SK-N-SH (cell line): ENCODE measurements at regions not wholly inside any gene's neighbourhood (a gene's known extent, or its start where the extent isn't known, plus 50 kb on each side); places are given as distances from the start of the nearest gene placed in this dataset.
A peak's percentile ranks its signal among the peaks of the same experiment; 100 is the strongest.

Experiments used
- CTCF ChIA-PET: fragments of 300-600, 350-600 bp; formaldehyde crosslinking; extraction: SDS; loops from one replicate; lab custom pipeline; 2021; lab: Yijun Ruan, JAX
- POLR2A ChIA-PET: fragments of 350-600 bp; sonication (Branson Sonifier 250); formaldehyde crosslinking; extraction: SDS; loops from one replicate; lab custom pipeline; 2020; ENCODE audit warnings: antibody characterized with exemption, inconsistent platforms; lab: Yijun Ruan, JAX
- DNase-seq: peaks from one replicate; pipeline ENCODE4 v3.0.0; 2012
- H2AFZ ChIP-seq: fragments of 200-600 bp; sonication (generic); 2 replicates; pipeline ENCODE4 v1.8.1; 2016; ENCODE audit warnings: antibody characterized with exemption, mild to moderate bottlenecking, low read depth
- H3F3A ChIP-seq: fragments of 200-600 bp; sonication (generic); replicated peaks from 2 replicates; pipeline ENCODE3; 2016; ENCODE audit warnings: antibody characterized with exemption, mild to moderate bottlenecking; ENCODE audit not compliant: insufficient read depth
- H3K27ac ChIP-seq, 2 experiments: fragments of 200-500 bp in 1 of 2; fragments of 200-600 bp in 1 of 2; sonication (Bioruptor generic) in 1 of 2; sonication (generic), shearing (Covaris generic) in 1 of 2; 2 replicates each; pipeline versions ENCODE4 v1.5.1 to v1.6.1; 2014 to 2016; ENCODE audit warnings: low read depth in 2 of 2, inconsistent platforms in 1 of 2, low read length in 1 of 2, mild to moderate bottlenecking in 1 of 2, mixed read lengths in 1 of 2
- H3K27me3 ChIP-seq: fragments of 200-600 bp; sonication (generic), shearing (Covaris generic); 2 replicates; pipeline ENCODE4 v1.6.1; 2016; ENCODE audit warnings: mixed run types; ENCODE audit not compliant: insufficient read depth
- H3K36me3 ChIP-seq, 2 experiments: fragments of 200-500 bp in 1 of 2; fragments of 200-600 bp in 1 of 2; sonication (Bioruptor generic) in 1 of 2; sonication (generic) in 1 of 2; replicated peaks in 1 of 2; 2 replicates each; pipeline versions ENCODE3 to v1.5.1; 2014 to 2016; ENCODE audit warnings: low read length in 1 of 2, mild to moderate bottlenecking in 1 of 2; ENCODE audit not compliant: insufficient read depth in 2 of 2, control insufficient read depth in 1 of 2
- H3K4me1 ChIP-seq, 2 experiments: fragments of 200-500 bp in 1 of 2; fragments of 200-600 bp in 1 of 2; sonication (Bioruptor generic) in 1 of 2; sonication (generic), shearing (Covaris generic) in 1 of 2; 2 replicates each; pipeline versions ENCODE4 v1.5.1 to v1.6.1; 2014 to 2016; ENCODE audit warnings: low read depth in 1 of 2, low read length in 1 of 2, mixed run types in 1 of 2; ENCODE audit not compliant: insufficient read depth in 2 of 2, control insufficient read depth in 1 of 2
- H3K4me2 ChIP-seq: fragments of 200-600 bp; sonication (generic), shearing (Covaris generic); 2 replicates; pipeline ENCODE4 v1.6.1; 2017; ENCODE audit warnings: mixed run types
- H3K4me3 ChIP-seq, 2 experiments: fragments of 200-500 bp in 1 of 2; fragments of 200-600 bp in 1 of 2; sonication (Bioruptor generic) in 1 of 2; sonication (generic), shearing (Covaris generic) in 1 of 2; 2 replicates each; pipeline versions ENCODE4 v1.5.1 to v1.8.1; 2014 to 2016; ENCODE audit warnings: low read depth in 2 of 2, inconsistent platforms in 1 of 2, low read length in 1 of 2, mild to moderate bottlenecking in 1 of 2, mixed read lengths in 1 of 2, moderate library complexity in 1 of 2
- H3K79me2 ChIP-seq: fragments of 200-600 bp; sonication (generic); 2 replicates; pipeline ENCODE4 v1.8.1; 2017; ENCODE audit warnings: mild to moderate bottlenecking; ENCODE audit not compliant: insufficient read depth
- H3K9ac ChIP-seq: fragments of 200-600 bp; sonication (generic); 2 replicates; pipeline ENCODE4 v1.6.1; 2017; ENCODE audit warnings: mixed run types
- H3K9me2 ChIP-seq: fragments of 200-600 bp; sonication (generic); 2 replicates; pipeline ENCODE4 v1.6.1; 2017; ENCODE audit warnings: mixed run types
- H3K9me3 ChIP-seq: fragments of 200-600 bp; sonication (generic); 2 replicates; pipeline ENCODE4 v1.6.1; 2017; ENCODE audit warnings: mixed run types, mild to moderate bottlenecking, moderate library complexity
- H4K20me1 ChIP-seq: fragments of 200-600 bp; sonication (generic); 2 replicates; pipeline ENCODE4 v1.6.1; 2017; ENCODE audit warnings: mild to moderate bottlenecking, mixed run types; ENCODE audit not compliant: insufficient read depth
- ELF1 ChIP-seq: IDR thresholded peaks from 2 replicates; pipeline ENCODE4 v1.4.0; 2012
- EP300 ChIP-seq, 2 experiments: IDR thresholded peaks; 2 replicates each; pipeline versions ENCODE4 v1.4.0 to v1.6.1; 2012; ENCODE audit warnings: borderline replicate concordance in 1 of 2, low read depth in 1 of 2, low read length in 1 of 2
- FOSL2 ChIP-seq: IDR thresholded peaks from 2 replicates; pipeline ENCODE4 v1.4.0; 2012; ENCODE audit warnings: low read depth, mild to moderate bottlenecking, moderate library complexity, borderline replicate concordance
- FOXM1 ChIP-seq: IDR thresholded peaks from 2 replicates; pipeline ENCODE4 v1.4.0; 2012; ENCODE audit warnings: low read depth, mild to moderate bottlenecking
- GABPA ChIP-seq: IDR thresholded peaks from 2 replicates; pipeline ENCODE4 v1.4.0; 2012; ENCODE audit warnings: low read depth, mild to moderate bottlenecking
- JUND ChIP-seq: IDR thresholded peaks from 2 replicates; pipeline ENCODE4 v1.4.0; 2012
- MEF2A ChIP-seq: IDR thresholded peaks from 2 replicates; pipeline ENCODE4 v1.4.0; 2012; ENCODE audit warnings: low read depth, borderline replicate concordance
- NFIC ChIP-seq: IDR thresholded peaks from 2 replicates; pipeline ENCODE4 v1.4.0; 2012; ENCODE audit warnings: borderline replicate concordance
- NRF1 ChIP-seq: IDR thresholded peaks from 2 replicates; pipeline ENCODE4 v1.6.1; 2012; ENCODE audit warnings: low read depth, mild to moderate bottlenecking, low read length
- RAD21 ChIP-seq: IDR thresholded peaks from 2 replicates; pipeline ENCODE4 v1.6.1; 2012; ENCODE audit warnings: mild to moderate bottlenecking, low read length
- SIN3A ChIP-seq: IDR thresholded peaks from 2 replicates; pipeline ENCODE4 v1.6.1; 2012; ENCODE audit warnings: low read depth, mild to moderate bottlenecking, low read length, moderate library complexity, borderline replicate concordance
- SMC3 ChIP-seq: IDR thresholded peaks from 2 replicates; pipeline ENCODE4 v1.6.1; 2012; ENCODE audit warnings: low read depth, low read length, improper control_type of control experiment
- TAF1 ChIP-seq: IDR thresholded peaks from 2 replicates; pipeline ENCODE4 v1.6.1; 2012; ENCODE audit warnings: low read depth, mild to moderate bottlenecking, low read length, moderate library complexity, borderline replicate concordance
- TCF12 ChIP-seq: IDR thresholded peaks from 2 replicates; pipeline ENCODE4 v1.4.0; 2012
- YY1 ChIP-seq: IDR thresholded peaks from 2 replicates; pipeline ENCODE4 v1.4.0; 2012; ENCODE audit warnings: low read depth, mild to moderate bottlenecking
- WGBS: methylation state at CpG from one replicate; pipeline ENCODE4 v1.1.6; 2017; ENCODE audit warnings: low lambda C conversion rate; 5-methylcytosine and 5-hydroxymethylcytosine counted together
- TF ChIP-seq, protein P1 (sequence below): fragments of 200-600 bp; sonication (generic); IDR thresholded peaks from 2 replicates; pipeline ENCODE4 v1.6.1; 2017; ENCODE audit warnings: antibody characterized with exemption, mild to moderate bottlenecking, moderate library complexity
- TF ChIP-seq, protein P2 (sequence below): IDR thresholded peaks from 2 replicates; pipeline ENCODE4 v1.4.0; 2012; ENCODE audit warnings: low read depth

DNA sequence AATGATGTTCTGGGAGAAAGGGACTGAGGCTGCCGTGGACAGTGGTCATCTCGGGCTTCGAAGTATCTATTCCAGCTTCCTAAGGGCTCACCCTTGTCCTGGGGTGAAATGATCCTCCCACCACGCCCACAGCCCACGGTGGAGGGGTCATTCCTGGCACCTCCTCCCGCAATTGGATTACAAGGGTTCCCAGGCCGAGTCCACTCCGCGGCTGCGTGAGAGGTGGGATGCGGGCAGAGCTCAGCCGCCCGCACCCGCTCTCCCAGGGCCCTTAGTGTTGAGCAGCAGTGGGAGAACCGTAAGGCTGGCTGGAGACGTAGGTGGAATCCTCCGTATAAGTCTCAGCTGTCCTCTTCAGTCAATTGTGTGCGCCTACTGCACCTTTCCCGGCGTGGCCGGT, 273.3 kb upstream of the ADAMTS16 start:
- ChIA-PET CTCF (interaction anchor here (1.2 to 1.8 kb wide), 3 partner anchors 27 to 197 kb away, joined by 3 to 5 read pairs (median 3); no protein-coding TSS in a partner anchor), POLR2A (no interaction called here)
- no peaks in the 10 kb centered on the region for H3K9me2 ChIP-seq
- H4K20me1 ChIP-seq = no peaks in the 10 kb centered on the region
- 77% methylated on average over 21 of the region's 21 CpGs for WGBS
- H2AFZ ChIP-seq = no peak overlapping the region
- no peaks in the 10 kb centered on the region for H3K79me2 ChIP-seq
- no peak overlapping the region for H3K4me3 ChIP-seq
- H3K9ac ChIP-seq = no peak overlapping the region
- no peak overlapping the region for H3K27ac ChIP-seq
- peaks cover 7% of the 10 kb centered on the region; the same call in 1 of the 2 replicates for H3K27me3 ChIP-seq
- no peaks in the 10 kb centered on the region for H3F3A ChIP-seq
- TF ChIP-seq FOXM1 = no peak
- TF ChIP-seq ELF1 = no peak
- no peak for TF ChIP-seq GABPA
- TF ChIP-seq YY1 = no peak
- no peak for TF ChIP-seq NFIC
- no peak for TF ChIP-seq JUND
- TF ChIP-seq, protein P1, sequence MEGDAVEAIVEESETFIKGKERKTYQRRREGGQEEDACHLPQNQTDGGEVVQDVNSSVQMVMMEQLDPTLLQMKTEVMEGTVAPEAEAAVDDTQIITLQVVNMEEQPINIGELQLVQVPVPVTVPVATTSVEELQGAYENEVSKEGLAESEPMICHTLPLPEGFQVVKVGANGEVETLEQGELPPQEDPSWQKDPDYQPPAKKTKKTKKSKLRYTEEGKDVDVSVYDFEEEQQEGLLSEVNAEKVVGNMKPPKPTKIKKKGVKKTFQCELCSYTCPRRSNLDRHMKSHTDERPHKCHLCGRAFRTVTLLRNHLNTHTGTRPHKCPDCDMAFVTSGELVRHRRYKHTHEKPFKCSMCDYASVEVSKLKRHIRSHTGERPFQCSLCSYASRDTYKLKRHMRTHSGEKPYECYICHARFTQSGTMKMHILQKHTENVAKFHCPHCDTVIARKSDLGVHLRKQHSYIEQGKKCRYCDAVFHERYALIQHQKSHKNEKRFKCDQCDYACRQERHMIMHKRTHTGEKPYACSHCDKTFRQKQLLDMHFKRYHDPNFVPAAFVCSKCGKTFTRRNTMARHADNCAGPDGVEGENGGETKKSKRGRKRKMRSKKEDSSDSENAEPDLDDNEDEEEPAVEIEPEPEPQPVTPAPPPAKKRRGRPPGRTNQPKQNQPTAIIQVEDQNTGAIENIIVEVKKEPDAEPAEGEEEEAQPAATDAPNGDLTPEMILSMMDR = no peak
- TF ChIP-seq TCF12 = no peak
- no peak for TF ChIP-seq EP300 (IDR thresholded peaks at IDR 0.05; ENCODE audit: borderline replicate concordance in 1 of 2, low read depth in 1 of 2, low read length in 1 of 2)
- TF ChIP-seq MEF2A = no peak
- no peak for TF ChIP-seq FOSL2
- TF ChIP-seq, protein P2, sequence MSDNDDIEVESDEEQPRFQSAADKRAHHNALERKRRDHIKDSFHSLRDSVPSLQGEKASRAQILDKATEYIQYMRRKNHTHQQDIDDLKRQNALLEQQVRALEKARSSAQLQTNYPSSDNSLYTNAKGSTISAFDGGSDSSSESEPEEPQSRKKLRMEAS = no peak
- no peak for TF ChIP-seq NRF1
- TF ChIP-seq SIN3A = no peak
- TF ChIP-seq SMC3 = no peak
- H3K9me3 ChIP-seq = no peaks in the 10 kb centered on the region
- DNase-seq = no peak
- H3K4me2 ChIP-seq = no peak overlapping the region
- H3K4me1 ChIP-seq = no peaks in the 10 kb centered on the region
- no peaks in the 10 kb centered on the region for H3K36me3 ChIP-seq

DNA sequence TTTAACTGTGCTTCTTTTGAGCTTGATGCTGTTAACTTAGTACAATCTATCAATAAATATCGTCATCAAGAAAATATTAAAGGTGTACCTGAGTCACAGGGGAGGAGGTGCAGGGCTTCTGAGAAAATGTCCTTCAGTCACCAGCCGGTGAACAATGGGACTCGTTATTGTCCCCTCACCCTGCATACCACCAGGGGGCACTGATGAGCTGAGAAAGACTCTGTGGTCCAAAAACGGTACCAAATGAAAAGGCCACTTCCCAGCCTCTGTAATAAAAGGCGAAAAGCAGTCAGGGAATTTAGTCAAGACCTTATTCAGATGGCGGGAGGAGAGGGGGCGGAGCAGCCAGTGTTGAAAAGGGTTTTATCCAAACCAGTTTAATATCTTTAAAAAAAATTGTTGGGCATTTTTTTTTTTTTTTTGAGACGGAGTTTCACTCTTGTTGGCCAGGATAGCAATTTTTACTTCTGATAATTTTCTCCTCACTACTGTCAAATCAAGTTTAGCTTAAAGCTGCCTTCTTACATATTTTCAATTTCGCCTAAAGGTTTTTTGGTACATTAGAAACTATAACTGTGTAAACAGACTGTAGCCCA, 271.9 kb upstream of the ADAMTS16 start:
- no peak overlapping the region for H3K27ac ChIP-seq
- H3K9ac ChIP-seq = no peak overlapping the region
- TF ChIP-seq, protein P1 = peak; percentile 90
- TF ChIP-seq TAF1 = no peak
- TF ChIP-seq RAD21 = peak; percentile 66
- peak; percentile 53 for TF ChIP-seq SMC3
- no peaks in the 10 kb centered on the region for H3K79me2 ChIP-seq
- H3K9me2 ChIP-seq = no peaks in the 10 kb centered on the region
- no peak overlapping the region for H3K4me2 ChIP-seq
- no peaks in the 10 kb centered on the region for H3K4me1 ChIP-seq
- H3F3A ChIP-seq = no peaks in the 10 kb centered on the region
- CTCF ChIA-PET = interaction anchor here (0.5 to 1.8 kb wide), 26 partner anchors 8 to 750 kb away, joined by 3 to 14 read pairs (median 4); partner anchors contain the start of gene ADAMTS16
- H3K27me3 ChIP-seq = peaks cover 11% of the 10 kb centered on the region; the same call in 1 of the 2 replicates
- H2AFZ ChIP-seq = 0 out of 2 replicates have a peak overlapping the region, but pooled peaks have one; percentile 45
- POLR2A ChIA-PET = no interaction called here
- no peaks in the 10 kb centered on the region for H4K20me1 ChIP-seq
- H3K4me3 ChIP-seq = peak overlapping the region in 1 of 2 experiments; percentile 18; a peak in 1 of 4 replicates
- WGBS = 10% methylated on average over 9 of the region's 9 CpGs
- H3K36me3 ChIP-seq = no peaks in the 10 kb centered on the region
- no peaks in the 10 kb centered on the region for H3K9me3 ChIP-seq
- peak; percentile 85 for DNase-seq
